ENCODE measurements at regions not wholly inside any gene's neighbourhood (a gene's known extent, or its start where the extent isn't known, plus 50 kb on each side); places are given as distances from the start of the nearest gene placed in this dataset.
"Not testable (repeated sequence)": the region's sequence is repeated elsewhere in the genome, so short reads cannot be mapped to it uniquely, and the experiment has no call there.

- Mint-ChIP-seq H3K36me3 (ENCODE audit: low read depth) (no peaks in the 10 kb centered on the region), H3K9me3 (no peaks in the 10 kb centered on the region), H3K4me1 (peaks cover 6% of the 10 kb centered on the region), H3K4me3 (no peak overlapping the region), H3K27ac (peak overlapping the region in 1 of 3 experiments; percentile 75), H3K27me3 (ENCODE audit: low read depth) (no peaks in the 10 kb centered on the region)
- no peak for TF ChIP-seq CTCF (IDR thresholded peaks at IDR 0.05; ENCODE audit: unreplicated experiment in 3 of 3)
Measured at GRCh38 chr6:134636186-134636799, 313.6 kb downstream of the ALDH8A1 start.

- H3K27ac Mint-ChIP-seq = no peak overlapping the region
- TF ChIP-seq CTCF (IDR thresholded peaks at IDR 0.05; ENCODE audit: unreplicated experiment in 3 of 3) = no peak
- no peaks in the 10 kb centered on the region for H3K27me3 Mint-ChIP-seq (ENCODE audit: low read depth)
- peaks cover 12% of the 10 kb centered on the region for H3K4me1 Mint-ChIP-seq
- H3K9me3 Mint-ChIP-seq = no peaks in the 10 kb centered on the region
- no peaks in the 10 kb centered on the region for H3K36me3 Mint-ChIP-seq (ENCODE audit: low read depth)
- H3K4me3 Mint-ChIP-seq = no peak overlapping the region
Measured at GRCh38 chr6:134634966-134635365, 314.9 kb downstream of the ALDH8A1 start.

- no peaks in the 10 kb centered on the region for H3K36me3 Mint-ChIP-seq (ENCODE audit: low read depth)
Measured at GRCh38 chr6:134634466-134634865, 315.4 kb downstream of the ALDH8A1 start.

GRCh38 chr6:134632982-134633940, 315.3 kb upstream of the SGK1 start:
- not testable (repeated sequence) for H3K27ac Mint-ChIP-seq; H3K27me3 Mint-ChIP-seq (ENCODE audit: low read depth); H3K9me3 Mint-ChIP-seq; H3K4me3 Mint-ChIP-seq; H3K36me3 Mint-ChIP-seq (ENCODE audit: low read depth)
- peaks cover 12% of the 10 kb centered on the region for H3K4me1 Mint-ChIP-seq

More at GRCh38 chr6:134634466-134634865, 315.4 kb downstream of the ALDH8A1 start:
- Mint-ChIP-seq H3K27me3 (ENCODE audit: low read depth) (no peaks in the 10 kb centered on the region), H3K9me3 (no peaks in the 10 kb centered on the region), H3K4me3 (no peak overlapping the region), H3K4me1 (peaks cover 12% of the 10 kb centered on the region), H3K27ac (no peak overlapping the region)
- no peak for TF ChIP-seq CTCF (IDR thresholded peaks at IDR 0.05; ENCODE audit: unreplicated experiment in 3 of 3)

- Mint-ChIP-seq H3K27ac (no peak overlapping the region), H3K4me3 (no peak overlapping the region)
Measured at GRCh38 chr6:134632024-134632423, 314.1 kb upstream of the SGK1 start.

More at GRCh38 chr6:134632024-134632423, 314.1 kb upstream of the SGK1 start:
- no peaks in the 10 kb centered on the region for H3K36me3 Mint-ChIP-seq (ENCODE audit: low read depth)
- no peaks in the 10 kb centered on the region for H3K9me3 Mint-ChIP-seq
- H3K4me1 Mint-ChIP-seq = peaks cover 12% of the 10 kb centered on the region
- TF ChIP-seq CTCF (IDR thresholded peaks at IDR 0.05; ENCODE audit: unreplicated experiment in 3 of 3) = no peak
- H3K27me3 Mint-ChIP-seq (ENCODE audit: low read depth) = no peaks in the 10 kb centered on the region
